Gastrocnemius medialis (tissue), 4 donors: ENCODE measurements at regions not wholly inside any gene's neighbourhood (a gene's known extent, or its start where the extent isn't known, plus 50 kb on each side); places are given as distances from the start of the nearest gene placed in this dataset.

ENCODE experiments used
- POLR2A ChIP-seq, 2 donors: fragments of 450-650 bp; IDR thresholded peaks; one replicate each; pipeline ENCODE4 v1.6.1; 2017; ENCODE audit warnings: antibody characterized with exemption in 2 of 2, mild to moderate bottlenecking in 2 of 2, moderate library complexity in 2 of 2
- TF ChIP-seq, protein P1 (sequence below), 5 experiments: fragments of 450-650 bp in 3 of 5; fragments of 200-600 bp in 2 of 5; sonication (generic) in 2 of 5; IDR thresholded peaks in 4 of 5; conservative IDR thresholded peaks in 1 of 5; 1 replicate in 4 of 5; 2 replicates in 1 of 5; pipeline ENCODE4 v1.5.1; 2016 to 2019; ENCODE audit warnings: antibody characterized with exemption in 5 of 5, mild to moderate bottlenecking in 3 of 5, moderate library complexity in 3 of 5

- TF ChIP-seq, protein P1, sequence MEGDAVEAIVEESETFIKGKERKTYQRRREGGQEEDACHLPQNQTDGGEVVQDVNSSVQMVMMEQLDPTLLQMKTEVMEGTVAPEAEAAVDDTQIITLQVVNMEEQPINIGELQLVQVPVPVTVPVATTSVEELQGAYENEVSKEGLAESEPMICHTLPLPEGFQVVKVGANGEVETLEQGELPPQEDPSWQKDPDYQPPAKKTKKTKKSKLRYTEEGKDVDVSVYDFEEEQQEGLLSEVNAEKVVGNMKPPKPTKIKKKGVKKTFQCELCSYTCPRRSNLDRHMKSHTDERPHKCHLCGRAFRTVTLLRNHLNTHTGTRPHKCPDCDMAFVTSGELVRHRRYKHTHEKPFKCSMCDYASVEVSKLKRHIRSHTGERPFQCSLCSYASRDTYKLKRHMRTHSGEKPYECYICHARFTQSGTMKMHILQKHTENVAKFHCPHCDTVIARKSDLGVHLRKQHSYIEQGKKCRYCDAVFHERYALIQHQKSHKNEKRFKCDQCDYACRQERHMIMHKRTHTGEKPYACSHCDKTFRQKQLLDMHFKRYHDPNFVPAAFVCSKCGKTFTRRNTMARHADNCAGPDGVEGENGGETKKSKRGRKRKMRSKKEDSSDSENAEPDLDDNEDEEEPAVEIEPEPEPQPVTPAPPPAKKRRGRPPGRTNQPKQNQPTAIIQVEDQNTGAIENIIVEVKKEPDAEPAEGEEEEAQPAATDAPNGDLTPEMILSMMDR (IDR thresholded peaks at IDR 0.05 in 4 of 5, conservative IDR thresholded peaks at IDR 0.05 in 1 of 5) = no peak
- no peak for TF ChIP-seq POLR2A (IDR thresholded peaks at IDR 0.05)
Observed at GRCh38 chr6:21367148-21367547, 226.4 kb upstream of the SOX4 start.
